DOHH2 (cell line): ENCODE measurements at regions not wholly inside any gene's neighbourhood (a gene's known extent, or its start where the extent isn't known, plus 50 kb on each side); places are given as distances from the start of the nearest gene placed in this dataset.

Experiments
- CTCF ChIP-seq: fragments of 200-600 bp; sonication (generic); IDR thresholded peaks from one replicate; pipeline ENCODE4 v1.5.1; 2014; ENCODE audit warnings: antibody characterized with exemption, mild to moderate bottlenecking, low read depth, low read length; ENCODE audit not compliant: poor library complexity, severe bottlenecking
- EZH2phosphoT487 ChIP-seq: fragments of 200-600 bp; sonication (generic); IDR thresholded peaks from 2 replicates; pipeline ENCODE4 v1.6.1; 2017; ENCODE audit warnings: borderline replicate concordance, mild to moderate bottlenecking, antibody characterized with exemption, low read length, moderate library complexity, mixed read lengths

GRCh38 chr6:137768935-137769334, 98.1 kb upstream of the TNFAIP3 start:
- TF ChIP-seq CTCF: no peak
- no peak for TF ChIP-seq EZH2phosphoT487
